IPS DF 4.7 (cell line): ENCODE measurements at regions not wholly inside any gene's neighbourhood (a gene's known extent, or its start where the extent isn't known, plus 50 kb on each side); places are given as distances from the start of the nearest gene placed in this dataset.

Experiments
- DNase-seq: peaks from one replicate; pipeline ENCODE4 v3.0.0-alpha.2; 2013; ENCODE audit warnings: low spot score; ENCODE audit errors: extremely low read depth

DNA sequence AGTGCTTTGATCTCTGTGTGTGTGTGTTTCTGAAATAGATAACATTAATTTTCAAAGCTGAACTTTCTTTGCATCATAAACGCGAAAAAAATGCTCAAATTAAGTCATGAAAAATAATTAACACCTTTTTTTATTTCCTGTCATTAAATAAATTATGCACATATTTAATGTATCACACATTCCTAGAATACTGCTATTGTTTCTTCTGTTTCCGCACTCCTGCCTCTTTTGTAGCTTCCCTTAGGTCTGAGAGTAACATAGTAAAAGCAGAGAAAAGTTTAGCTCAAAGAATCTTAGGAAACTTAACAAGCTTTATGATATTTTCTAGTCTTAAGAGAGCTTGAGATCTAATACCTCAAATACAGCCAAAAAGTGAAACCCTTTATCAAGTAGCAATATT, 504.2 kb downstream of the JRKL start:
- no peak for DNase-seq

GRCh38 chr11:96894587-96894986, 504.8 kb downstream of the JRKL start:
- DNase-seq, result no peak

DNA sequence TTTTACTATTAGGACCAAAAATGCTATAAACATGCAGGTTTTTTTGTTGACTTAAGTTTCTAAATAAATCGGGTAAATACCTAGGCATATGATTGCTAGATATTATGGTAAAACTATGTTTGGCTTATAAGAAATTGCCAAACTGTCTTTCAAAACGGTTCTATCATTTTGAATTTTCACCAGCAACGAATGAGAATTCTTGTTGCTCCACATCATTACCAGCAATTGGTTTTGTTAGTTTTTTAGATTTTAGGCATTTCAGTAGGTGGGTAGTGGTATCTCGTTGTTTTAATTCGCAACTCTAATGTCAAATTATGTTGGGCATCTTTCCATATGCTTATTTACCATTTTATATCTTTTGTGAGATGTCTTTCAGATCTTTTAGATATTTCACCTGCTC, 510.2 kb downstream of the JRKL start:
- no peak for DNase-seq

DNA sequence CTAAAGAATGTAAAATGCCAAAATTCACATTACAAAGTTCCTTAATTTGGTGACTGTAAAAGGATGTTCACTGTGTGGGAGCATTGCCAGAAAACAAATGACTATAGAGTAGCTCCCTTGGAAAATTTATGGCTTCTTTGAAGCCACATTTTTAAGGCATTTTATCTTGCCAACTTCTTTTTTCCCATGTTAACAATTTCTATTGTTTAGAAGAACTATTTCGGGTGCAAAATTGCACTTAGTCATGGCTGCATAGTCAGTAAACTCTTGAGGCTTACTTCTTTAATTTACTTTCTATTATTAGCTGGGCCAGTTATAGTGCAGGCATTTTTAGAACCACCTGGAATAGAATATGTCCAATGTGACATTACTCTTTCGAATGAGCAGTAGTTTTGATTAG, 515.3 kb downstream of the JRKL start:
- no peak for DNase-seq

DNA sequence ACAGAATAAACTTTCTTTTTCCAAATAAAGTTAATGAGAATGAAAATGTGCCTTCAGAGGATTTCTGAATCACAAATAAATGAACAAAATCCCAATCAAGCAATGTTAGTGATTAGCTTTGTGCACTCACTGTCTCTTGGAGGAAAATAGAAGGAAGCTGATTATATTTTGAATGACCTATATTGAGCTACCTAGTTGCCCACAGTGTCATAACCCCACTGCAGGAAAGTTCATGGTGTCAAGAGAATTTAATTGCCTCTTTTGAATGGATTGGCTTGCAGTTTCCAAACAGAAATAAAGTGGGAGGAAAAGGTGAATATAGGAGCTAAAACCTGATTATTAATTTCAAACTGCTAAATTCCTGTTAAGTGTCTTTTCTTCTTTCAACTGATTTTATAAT, 515.9 kb downstream of the JRKL start:
- no peak for DNase-seq

DNA sequence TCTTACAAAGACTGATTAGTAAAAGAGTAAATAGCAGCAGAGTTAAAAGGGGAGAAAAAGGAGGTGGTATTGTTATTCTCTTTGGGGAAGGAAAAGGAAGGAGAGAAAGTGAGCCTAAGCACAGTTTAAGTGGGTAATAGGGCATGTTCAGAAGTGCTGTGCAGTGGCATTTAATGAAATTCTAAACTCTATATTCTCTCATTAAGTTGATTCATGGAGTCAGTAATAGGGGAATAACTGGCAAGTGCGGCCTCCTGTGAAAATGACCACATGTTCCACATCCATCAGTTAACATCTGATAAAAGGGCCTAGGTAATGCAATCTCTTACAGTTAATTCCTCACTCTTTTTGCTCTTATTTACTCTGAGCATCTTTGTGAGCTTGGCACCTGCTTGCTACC, 516.7 kb downstream of the JRKL start:
- DNase-seq, result no peak

DNA sequence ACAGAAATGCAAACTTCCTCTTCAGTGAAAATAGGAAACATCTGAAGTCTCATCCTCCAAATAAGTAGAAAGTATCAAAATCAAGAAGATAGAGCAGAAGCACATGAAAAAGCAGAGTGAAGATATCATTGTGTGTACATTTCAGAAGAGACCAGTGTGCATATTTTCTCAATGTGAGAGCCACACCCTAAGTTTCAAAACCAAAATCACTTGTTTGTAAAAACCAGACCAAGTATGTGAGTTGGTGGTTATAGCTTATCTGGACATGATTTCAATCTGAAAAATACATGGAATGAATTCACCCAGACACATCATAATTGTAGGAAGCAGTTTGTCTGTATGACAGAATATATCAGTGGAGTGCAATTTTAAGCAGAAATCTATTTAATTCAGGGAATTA, 536.0 kb downstream of the JRKL start:
- DNase-seq, result no peak

DNA sequence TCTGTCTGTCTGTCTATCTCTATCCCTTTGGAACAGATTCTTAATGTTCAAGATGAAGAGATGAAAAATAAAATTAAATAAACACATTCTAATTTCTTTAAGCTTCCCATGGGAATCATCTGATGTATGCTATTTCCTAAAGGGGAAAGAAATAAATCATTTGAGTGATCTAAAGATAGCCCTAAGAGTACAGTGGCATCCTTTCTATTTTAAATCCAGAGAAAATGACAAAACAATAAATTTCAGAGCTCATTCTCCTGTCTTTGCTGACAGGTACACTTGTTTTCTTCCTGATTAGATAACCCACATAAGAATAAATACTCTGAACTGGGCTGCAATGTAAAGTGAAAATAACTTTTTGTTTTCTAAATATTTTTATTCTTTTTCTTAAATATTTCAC, 550.4 kb downstream of the JRKL start:
- no peak for DNase-seq

- no peak for DNase-seq
Observed at GRCh38 chr11:96942855-96943254, 553.0 kb downstream of the JRKL start.

GRCh38 chr11:96943970-96944369, 554.2 kb downstream of the JRKL start:
- DNase-seq, result no peak

- no peak for DNase-seq
Observed at GRCh38 chr11:96948066-96948465, 558.3 kb downstream of the JRKL start.

DNA sequence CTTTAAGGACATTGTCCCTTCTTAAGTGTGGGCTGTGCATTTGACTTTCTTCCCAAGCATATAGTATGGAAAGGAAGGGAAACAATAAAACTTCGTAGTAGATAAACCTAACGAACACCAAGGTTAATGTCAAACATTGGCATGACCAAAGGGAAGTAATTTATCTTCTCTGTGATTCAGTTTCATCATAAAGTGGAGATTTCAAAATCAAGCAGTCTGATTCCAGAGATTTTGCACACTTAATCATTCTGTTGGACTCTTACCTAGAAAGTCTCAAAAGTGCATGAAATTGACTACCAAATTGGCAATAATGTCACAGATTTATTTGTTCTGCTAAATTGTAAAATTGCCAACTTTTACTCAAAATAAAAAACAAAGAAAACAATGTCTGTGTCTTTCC, 559.7 kb downstream of the JRKL start:
- DNase-seq, result no peak

DNA sequence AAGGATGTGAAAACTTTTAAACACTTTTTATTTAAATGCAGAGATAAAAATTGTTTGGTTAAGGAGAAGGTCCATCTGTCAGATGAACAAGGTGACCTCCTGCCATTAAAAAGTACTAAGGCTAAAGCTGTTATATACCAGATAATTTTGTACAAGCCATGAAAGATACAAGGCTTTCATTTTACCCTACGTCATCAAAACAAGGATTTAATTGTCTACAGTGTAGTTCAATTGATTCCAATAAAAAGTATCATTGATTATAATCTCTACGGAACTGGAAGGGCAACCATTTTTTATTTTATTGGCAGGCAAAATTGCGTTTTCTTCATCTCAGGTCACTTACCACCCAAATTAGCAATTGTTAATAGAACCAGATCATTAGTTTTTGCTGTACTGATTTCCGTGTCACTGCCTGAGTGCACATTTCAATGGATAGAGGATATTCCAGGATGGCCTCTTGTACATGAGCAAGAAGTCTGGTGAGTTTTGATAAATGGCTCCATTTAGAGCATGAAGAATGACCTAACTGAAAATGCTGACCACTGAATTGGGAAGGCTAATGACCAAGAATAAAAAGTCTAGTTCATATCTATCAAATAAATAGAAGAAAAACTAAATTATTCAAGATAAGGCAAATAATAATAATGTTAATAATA, 564.9 kb downstream of the JRKL start:
- DNase-seq, result no peak

GRCh38 chr11:96960476-96960875, 570.7 kb downstream of the JRKL start:
- DNase-seq, result no peak

DNA sequence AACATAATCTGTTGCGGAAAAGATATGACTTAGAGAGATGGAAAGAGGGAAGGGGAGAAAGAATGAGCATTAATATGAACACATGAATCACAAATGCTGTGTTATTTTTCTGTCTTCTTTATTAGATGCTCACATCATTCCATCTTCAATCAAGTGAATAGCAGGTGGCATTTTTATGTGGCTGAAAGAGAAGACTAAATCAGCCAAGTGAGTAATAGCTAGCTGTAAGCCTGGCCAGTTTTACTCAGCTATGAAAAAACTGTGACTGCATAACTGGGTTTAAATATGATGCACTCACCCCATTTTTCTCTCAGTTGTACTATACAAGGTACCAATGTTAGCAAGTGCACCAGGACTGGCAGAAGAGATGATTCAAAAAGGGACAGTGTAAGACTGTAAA, 571.1 kb downstream of the JRKL start:
- DNase-seq, result no peak

DNA sequence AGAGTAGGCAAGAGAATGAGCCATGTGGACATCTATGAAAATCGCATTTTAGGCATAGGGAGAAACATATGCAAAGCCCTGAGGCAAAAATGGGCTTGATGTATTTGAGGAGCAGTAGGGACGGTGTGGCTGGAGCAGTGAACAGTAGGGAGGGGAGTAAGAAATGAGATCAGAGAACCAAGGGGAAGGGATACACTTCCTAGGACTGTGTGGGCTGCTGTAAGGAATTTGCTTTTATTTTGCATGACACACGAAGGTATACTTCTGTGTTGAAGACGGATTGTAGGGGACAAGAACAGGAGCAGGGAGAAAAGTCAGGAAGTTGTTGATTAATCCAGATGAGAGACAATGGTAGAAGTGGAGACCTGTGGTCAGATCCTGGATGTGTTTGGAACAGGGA, 572.1 kb downstream of the JRKL start:
- DNase-seq, result no peak

- no peak for DNase-seq
Observed at GRCh38 chr11:96963375-96963774, 573.6 kb downstream of the JRKL start.

DNA sequence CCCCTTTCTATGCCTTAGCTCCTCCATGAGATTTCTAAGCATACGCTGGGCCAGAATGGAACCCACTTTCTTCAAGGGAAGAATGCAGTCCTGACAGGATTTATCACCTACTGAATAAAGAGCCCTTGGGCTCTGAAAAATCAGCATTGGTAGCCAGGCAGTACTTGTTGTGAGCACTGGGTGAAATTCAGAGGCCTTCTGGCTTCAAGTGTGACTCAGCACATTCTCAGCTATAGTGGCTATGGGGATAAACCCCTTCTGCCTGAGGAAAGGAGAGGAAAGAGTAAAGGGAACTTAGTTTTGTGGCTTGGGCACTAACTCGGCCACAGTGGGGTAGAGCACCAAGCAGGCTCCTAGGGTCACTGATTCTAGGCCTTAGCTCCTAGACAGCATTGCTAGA, 574.8 kb downstream of the JRKL start:
- DNase-seq, result no peak

DNA sequence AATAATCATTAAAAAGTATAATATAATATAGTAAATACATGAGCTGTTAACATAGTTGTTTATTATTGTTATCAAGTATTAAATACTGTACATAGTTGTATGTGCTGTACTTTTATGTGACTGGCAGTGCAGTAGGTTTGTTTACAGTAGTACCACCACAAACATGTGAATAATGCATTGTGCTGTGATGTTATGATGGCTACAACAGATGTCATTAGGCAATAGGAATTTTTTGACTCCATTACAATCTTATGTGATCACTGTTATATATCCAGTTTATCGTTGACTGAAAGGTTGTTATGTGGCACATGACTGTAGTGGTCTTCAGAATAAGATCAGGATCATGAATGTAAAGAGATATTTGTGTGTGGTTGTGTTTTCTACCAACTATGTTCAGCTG, 577.8 kb downstream of the JRKL start:
- no peak for DNase-seq

- DNase-seq, result no peak
Observed at GRCh38 chr11:96969251-96969650, 579.4 kb downstream of the JRKL start.

DNA sequence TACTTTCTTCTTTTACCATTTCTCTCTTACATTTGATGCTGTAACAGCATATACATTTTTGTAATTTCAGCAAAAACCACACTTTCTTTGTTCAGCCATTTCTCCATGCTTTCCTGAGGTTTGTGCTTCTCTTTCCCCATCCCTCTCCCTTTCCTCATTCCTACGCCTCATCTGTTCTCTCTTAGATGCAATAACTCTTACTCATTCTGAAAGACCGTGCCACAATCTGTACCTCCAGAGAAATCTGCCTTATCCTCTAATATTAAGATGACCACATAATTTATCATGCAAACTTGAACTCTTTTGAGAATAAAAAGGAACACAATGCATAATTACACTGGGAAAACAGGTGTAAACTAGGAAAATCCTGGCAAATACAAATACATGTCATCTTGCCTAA, 588.9 kb downstream of the JRKL start:
- DNase-seq, result no peak

DNA sequence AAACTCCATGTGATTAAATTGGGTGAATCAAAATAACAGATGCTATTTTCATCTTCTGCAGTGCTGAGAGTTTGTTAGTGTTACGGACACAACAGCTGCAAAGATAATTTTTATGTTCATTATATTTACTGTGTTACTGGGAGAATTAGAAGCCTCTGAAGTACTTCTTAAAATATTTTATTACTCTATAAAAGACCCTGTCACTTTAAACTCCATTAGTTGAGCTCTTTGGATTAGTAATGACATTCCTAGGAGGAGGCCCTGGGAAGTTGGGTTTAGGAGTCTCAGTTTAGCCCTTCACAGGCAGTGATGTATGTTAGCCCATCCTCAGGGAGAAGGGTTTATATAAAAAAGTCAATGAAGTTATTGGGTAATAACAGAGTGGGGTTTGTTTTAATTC, 596.7 kb downstream of the JRKL start:
- DNase-seq, result no peak

DNA sequence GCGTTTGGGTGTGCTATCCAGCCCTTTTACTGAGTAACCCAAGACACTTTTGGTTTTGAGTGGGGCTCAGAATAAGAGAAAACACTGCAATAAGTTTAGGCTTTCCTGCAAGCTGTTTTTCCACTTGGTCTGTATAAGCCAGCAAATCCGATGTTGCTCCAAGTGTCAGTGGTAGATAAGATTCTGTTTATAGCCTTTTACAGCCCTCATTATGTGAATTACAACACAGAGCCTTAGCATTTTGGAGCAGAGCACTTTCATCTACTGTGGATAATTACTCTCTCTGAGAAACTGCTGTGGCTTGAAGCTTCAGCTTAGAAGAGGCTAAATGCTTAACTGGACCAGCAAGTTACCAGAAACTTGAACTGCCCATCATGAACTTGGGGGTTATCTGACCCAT, 601.1 kb downstream of the JRKL start:
- DNase-seq, result no peak

GRCh38 chr11:97000481-97000880, 610.7 kb downstream of the JRKL start:
- no peak for DNase-seq
